Karpas-422 (cell line): ENCODE measurements at regions not wholly inside any gene's neighbourhood (a gene's known extent, or its start where the extent isn't known, plus 50 kb on each side); places are given as distances from the start of the nearest gene placed in this dataset.
"Not testable (repeated sequence)": the region's sequence is repeated elsewhere in the genome, so short reads cannot be mapped to it uniquely, and the experiment has no call there.

Experiments
- DNase-seq: peaks from one replicate; pipeline ENCODE4 v3.0.0-alpha.2; 2015
- H2AFZ ChIP-seq: fragments of 200-600 bp; sonication (generic); 2 replicates; pipeline ENCODE4 v1.6.1; 2014; ENCODE audit warnings: antibody characterized with exemption, low read length, mixed read lengths
- H3K27ac ChIP-seq: fragments of 200-600 bp; sonication (generic); 2 replicates; pipeline ENCODE4 v1.5.1; 2014; ENCODE audit warnings: mild to moderate bottlenecking, low read length, moderate library complexity
- H3K27me3 ChIP-seq: fragments of 200-600 bp; sonication (generic); 2 replicates; pipeline ENCODE4 v1.6.1; 2014; ENCODE audit warnings: low read length, mixed read lengths
- H3K36me3 ChIP-seq: fragments of 200-600 bp; sonication (generic); 2 replicates; pipeline ENCODE4 v1.6.1; 2014; ENCODE audit warnings: low read length, mixed read lengths; ENCODE audit not compliant: insufficient read depth
- H3K4me1 ChIP-seq: fragments of 200-600 bp; sonication (generic); 2 replicates; pipeline ENCODE4 v1.6.1; 2014; ENCODE audit warnings: mild to moderate bottlenecking, low read length, mixed read lengths
- H3K4me2 ChIP-seq: fragments of 200-600 bp; sonication (generic); 2 replicates; pipeline ENCODE4 v1.6.1; 2014; ENCODE audit warnings: low read length, low read depth, mild to moderate bottlenecking; ENCODE audit not compliant: poor library complexity, severe bottlenecking
- H3K4me3 ChIP-seq: fragments of 200-600 bp; sonication (generic); 2 replicates; pipeline ENCODE4 v1.5.1; 2014; ENCODE audit warnings: mild to moderate bottlenecking, antibody characterized with exemption, low read length, mixed read lengths
- H3K79me2 ChIP-seq: fragments of 200-600 bp; sonication (generic); 2 replicates; pipeline ENCODE4 v1.6.1; 2014; ENCODE audit warnings: mild to moderate bottlenecking, low read length, mixed read lengths
- H3K9ac ChIP-seq: fragments of 200-600 bp; sonication (generic); 2 replicates; pipeline ENCODE4 v1.6.0; 2014; ENCODE audit warnings: low read length
- H3K9me2 ChIP-seq: fragments of 200-600 bp; sonication (generic), shearing (Covaris generic); replicated peaks from 2 replicates; pipeline ENCODE4 v1.6.0; 2014; ENCODE audit warnings: mild to moderate bottlenecking, low read length, moderate library complexity; ENCODE audit not compliant: insufficient read depth
- H3K9me3 ChIP-seq: fragments of 300-700, 200-600 bp; sonication (generic); 2 replicates; pipeline ENCODE4 v1.6.1; 2014; ENCODE audit warnings: low read length, mixed read lengths
- H4K20me1 ChIP-seq: fragments of 200-600 bp; sonication (generic); 2 replicates; pipeline ENCODE4 v1.6.1; 2014; ENCODE audit warnings: mild to moderate bottlenecking, antibody characterized with exemption, low read length, low read depth; ENCODE audit not compliant: insufficient read depth

DNA sequence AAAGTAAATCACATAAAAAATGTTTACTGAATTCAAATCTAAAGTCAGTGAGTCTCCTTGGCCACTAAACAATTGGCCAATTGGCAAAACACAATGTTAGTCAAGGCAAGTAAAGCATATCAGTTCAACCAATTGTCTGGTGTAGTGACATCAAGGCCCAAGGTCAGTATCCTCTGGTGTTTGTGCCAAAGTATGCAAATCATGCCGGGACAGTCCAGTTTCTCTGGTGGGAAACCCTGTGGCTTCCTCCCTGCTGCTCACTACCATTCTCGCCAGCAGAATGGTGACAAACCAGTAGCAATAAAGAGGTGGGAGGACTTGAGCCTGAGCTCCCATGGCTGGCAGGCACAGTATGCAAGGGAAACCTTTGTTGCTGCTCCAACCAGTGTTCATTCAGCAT, 314.9 kb upstream of the FGF13 start:
- DNase-seq, result no peak
- Histone ChIP-seq H3K4me1 (no peaks in the 10 kb centered on the region), H3K4me2 (no peak overlapping the region), H4K20me1 (no peaks in the 10 kb centered on the region), H3K9me2 (no peaks in the 10 kb centered on the region), H3K79me2 (no peaks in the 10 kb centered on the region), H3K9me3 (no peaks in the 10 kb centered on the region; the same call in 1 of the 2 replicates), H2AFZ (no peak overlapping the region), H3K27me3 (no peaks in the 10 kb centered on the region), H3K36me3 (no peaks in the 10 kb centered on the region), H3K9ac (no peak overlapping the region), H3K4me3 (no peak overlapping the region), H3K27ac (no peak overlapping the region)

DNA sequence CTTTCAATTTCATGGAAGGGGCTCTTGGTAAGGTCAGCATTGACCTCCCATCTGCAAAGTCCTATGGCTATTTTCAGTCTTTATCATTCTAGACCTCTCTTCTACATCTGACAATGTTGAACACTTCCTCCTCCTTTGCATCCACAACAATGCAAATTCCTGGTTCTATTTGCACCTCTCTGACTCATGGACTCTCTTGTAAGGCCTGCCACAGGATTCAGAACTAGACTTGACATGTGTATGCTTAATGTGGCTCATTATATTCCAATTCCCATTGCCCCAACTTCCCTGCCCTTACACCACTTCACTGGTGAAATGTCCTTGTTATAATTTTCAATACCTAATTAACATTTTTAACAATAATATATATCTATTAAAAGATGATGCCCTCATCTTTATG, 314.3 kb upstream of the FGF13 start:
- H3K4me2 ChIP-seq, result no peak overlapping the region
- H3K9me3 ChIP-seq, result no peaks in the 10 kb centered on the region; the same call in 1 of the 2 replicates
- H3K36me3 ChIP-seq, result no peaks in the 10 kb centered on the region
- no peaks in the 10 kb centered on the region for H3K4me1 ChIP-seq
- DNase-seq, result no peak
- H3K9me2 ChIP-seq, result no peaks in the 10 kb centered on the region
- H3K79me2 ChIP-seq, result no peaks in the 10 kb centered on the region
- no peak overlapping the region for H2AFZ ChIP-seq
- no peak overlapping the region for H3K4me3 ChIP-seq
- no peak overlapping the region for H3K9ac ChIP-seq
- no peak overlapping the region for H3K27ac ChIP-seq
- H3K27me3 ChIP-seq, result no peaks in the 10 kb centered on the region
- no peaks in the 10 kb centered on the region for H4K20me1 ChIP-seq

DNA sequence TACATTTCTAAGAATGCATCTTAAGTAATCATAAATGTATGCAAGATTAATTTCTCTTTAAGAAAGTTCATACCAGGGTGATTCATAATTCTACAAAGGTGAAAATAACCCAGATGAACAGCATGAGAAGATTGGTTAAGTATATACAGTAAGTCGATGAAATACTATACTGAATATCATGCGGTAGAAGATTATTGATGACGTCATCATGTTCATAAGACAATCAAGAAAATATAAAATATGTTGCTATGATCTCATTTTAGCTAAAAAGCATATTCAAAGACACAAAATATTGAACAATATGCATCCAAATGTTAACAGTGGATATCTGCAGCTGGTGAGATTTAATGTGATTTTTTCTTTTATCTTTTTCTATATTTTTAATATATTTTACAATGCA, 312.0 kb upstream of the FGF13 start:
- H3K4me3 ChIP-seq, result no peak overlapping the region
- H3K4me1 ChIP-seq, result no peaks in the 10 kb centered on the region
- no peak overlapping the region for H3K9ac ChIP-seq
- no peak overlapping the region for H2AFZ ChIP-seq
- no peaks in the 10 kb centered on the region for H3K36me3 ChIP-seq
- no peaks in the 10 kb centered on the region for H3K9me2 ChIP-seq
- H3K4me2 ChIP-seq, result no peak overlapping the region
- H4K20me1 ChIP-seq, result no peaks in the 10 kb centered on the region
- H3K27me3 ChIP-seq, result no peaks in the 10 kb centered on the region
- DNase-seq, result no peak
- no peaks in the 10 kb centered on the region; the same call in 1 of the 2 replicates for H3K9me3 ChIP-seq
- H3K27ac ChIP-seq, result no peak overlapping the region
- no peaks in the 10 kb centered on the region for H3K79me2 ChIP-seq

GRCh38 chrX:139020801-139021200, 309.3 kb upstream of the FGF13 start:
- Histone ChIP-seq H3K79me2 (no peaks in the 10 kb centered on the region), H3K9ac (no peak overlapping the region), H3K9me2 (no peaks in the 10 kb centered on the region), H3K36me3 (no peaks in the 10 kb centered on the region), H3K9me3 (no peaks in the 10 kb centered on the region; the same call in 1 of the 2 replicates), H4K20me1 (no peaks in the 10 kb centered on the region), H3K27me3 (no peaks in the 10 kb centered on the region), H2AFZ (no peak overlapping the region), H3K4me1 (no peaks in the 10 kb centered on the region), H3K4me2 (no peak overlapping the region), H3K27ac (no peak overlapping the region), H3K4me3 (no peak overlapping the region)
- DNase-seq, result no peak

DNA sequence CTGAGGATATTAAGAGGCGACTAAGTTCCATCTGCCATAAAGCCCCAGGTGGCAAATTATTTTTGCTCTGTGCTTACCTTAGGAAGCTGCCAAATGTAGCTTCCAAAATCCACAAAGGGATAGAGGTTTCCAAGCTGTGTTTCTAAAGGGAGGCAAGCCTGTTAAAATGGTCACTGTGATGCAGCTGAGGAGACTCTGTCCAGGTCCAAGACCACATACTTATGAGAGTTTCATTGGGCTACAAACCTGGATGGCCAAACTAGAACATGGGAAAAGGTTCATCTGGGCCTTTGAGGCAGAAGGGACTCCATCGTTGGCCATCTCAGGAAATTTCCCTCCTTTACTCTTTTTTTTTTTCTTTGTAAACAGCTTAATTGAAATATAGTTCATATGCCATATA, 306.9 kb upstream of the FGF13 start:
- no peaks in the 10 kb centered on the region for H3K27me3 ChIP-seq
- no peak overlapping the region for H2AFZ ChIP-seq
- no peaks in the 10 kb centered on the region for H3K36me3 ChIP-seq
- no peaks in the 10 kb centered on the region; the same call in 1 of the 2 replicates for H3K9me3 ChIP-seq
- H3K4me1 ChIP-seq, result no peaks in the 10 kb centered on the region
- H3K9ac ChIP-seq, result no peak overlapping the region
- H3K4me3 ChIP-seq, result no peak overlapping the region
- no peak for DNase-seq
- H3K9me2 ChIP-seq, result no peaks in the 10 kb centered on the region
- no peaks in the 10 kb centered on the region for H3K79me2 ChIP-seq
- no peaks in the 10 kb centered on the region for H4K20me1 ChIP-seq
- no peak overlapping the region for H3K4me2 ChIP-seq
- no peak overlapping the region for H3K27ac ChIP-seq

- Histone ChIP-seq H3K79me2 (no peaks in the 10 kb centered on the region), H3K9me3 (no peaks in the 10 kb centered on the region), H4K20me1 (no peaks in the 10 kb centered on the region), H3K4me3 (no peak overlapping the region), H3K9me2 (no peaks in the 10 kb centered on the region), H3K27me3 (no peaks in the 10 kb centered on the region), H3K9ac (no peak overlapping the region), H3K4me2 (no peak overlapping the region), H3K27ac (no peak overlapping the region), H2AFZ (no peak overlapping the region), H3K36me3 (no peaks in the 10 kb centered on the region), H3K4me1 (no peaks in the 10 kb centered on the region)
- DNase-seq, result no peak
These were observed 304.1 kb upstream of the FGF13 start for GRCh38 chrX:139015627-139016026.

GRCh38 chrX:139008185-139008584, 296.7 kb upstream of the FGF13 start:
- Histone ChIP-seq H3K4me1 (no peaks in the 10 kb centered on the region), H3K27ac (no peak overlapping the region), H4K20me1 (no peaks in the 10 kb centered on the region)

DNA sequence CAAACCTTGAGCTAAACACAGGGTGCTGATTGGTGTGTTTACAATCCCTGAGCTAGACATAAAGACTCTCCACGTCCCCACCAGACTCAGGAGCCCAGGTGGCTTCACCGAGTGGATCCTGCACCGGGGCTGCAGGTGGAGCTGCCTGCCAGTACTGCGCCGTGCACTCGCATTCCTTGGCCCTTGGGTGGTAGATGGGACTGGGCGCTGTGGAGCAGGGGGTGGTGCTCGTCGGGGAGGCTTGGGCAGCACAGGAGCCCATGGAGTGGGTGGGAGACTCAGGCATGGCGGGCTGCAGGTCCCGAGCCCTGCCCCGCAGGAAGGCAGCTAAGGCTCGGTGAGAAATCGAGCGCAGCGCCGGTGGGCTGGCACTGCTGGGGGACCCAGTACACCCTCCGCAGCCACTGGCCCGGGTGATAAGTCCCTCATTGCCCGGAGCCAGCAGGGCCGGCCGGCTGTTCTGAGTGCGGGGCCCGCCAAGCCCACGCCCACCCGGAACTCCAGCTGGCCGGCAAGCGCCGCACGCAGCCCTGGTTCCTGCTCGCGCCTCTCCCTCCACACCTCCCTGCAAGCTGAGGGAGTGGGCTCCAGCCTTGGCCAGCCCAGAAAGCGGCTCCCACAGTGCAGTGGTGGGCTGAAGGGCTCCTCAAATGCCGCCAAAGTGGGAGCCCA, 292.5 kb upstream of the FGF13 start:
- not testable (repeated sequence) for H3K9ac ChIP-seq, H3K9me3 ChIP-seq, H3K27me3 ChIP-seq, H3K4me2 ChIP-seq, DNase-seq, H4K20me1 ChIP-seq, H3K4me1 ChIP-seq, H3K9me2 ChIP-seq, H2AFZ ChIP-seq, H3K79me2 ChIP-seq, H3K27ac ChIP-seq, H3K36me3 ChIP-seq, H3K4me3 ChIP-seq

More at GRCh38 chrX:139008185-139008584, 296.7 kb upstream of the FGF13 start:
- H3K79me2 ChIP-seq, result no peaks in the 10 kb centered on the region
- H3K9me2 ChIP-seq, result no peaks in the 10 kb centered on the region
- DNase-seq, result no peak
- H2AFZ ChIP-seq, result no peak overlapping the region
- no peak overlapping the region for H3K4me2 ChIP-seq
- H3K4me3 ChIP-seq, result no peak overlapping the region
- no peaks in the 10 kb centered on the region for H3K36me3 ChIP-seq
- H3K9me3 ChIP-seq, result peaks cover 4% of the 10 kb centered on the region; the same call in 1 of the 2 replicates
- H3K9ac ChIP-seq, result no peak overlapping the region
- H3K27me3 ChIP-seq, result no peaks in the 10 kb centered on the region
